ENCODE measurements at regions not wholly inside any gene's neighbourhood (a gene's known extent, or its start where the extent isn't known, plus 50 kb on each side); places are given as distances from the start of the nearest gene placed in this dataset.

GRCh38 chr3:187976365-187976900, 177.5 kb upstream of the LPP start:
- Histone ChIP-seq H4K91ac (ENCODE audit: insufficient read length, low read depth, low read length) (no peak overlapping the region), H3K23ac (ENCODE audit: insufficient read length, low read depth, low read length) (no peak overlapping the region), H2BK20ac (ENCODE audit: low read depth, low read length, poor library complexity, severe bottlenecking) (no peak overlapping the region), H3K4ac (ENCODE audit: low read depth, low read length) (no peak overlapping the region), H3T11ph (ENCODE audit: low read length) (no peak overlapping the region), H3K14ac (ENCODE audit: insufficient read depth, low read length) (no peak overlapping the region), H2BK12ac (ENCODE audit: insufficient read length, low read depth, low read length) (no peak overlapping the region), H3K79me2 (ENCODE audit: insufficient read depth, low read length) (no peaks in the 10 kb centered on the region), H2BK15ac (ENCODE audit: low read depth, low read length) (no peak overlapping the region), H2AK5ac (ENCODE audit: insufficient read length, low read length) (no peak overlapping the region), H3K56ac (ENCODE audit: insufficient read length, low read depth, low read length) (no peak overlapping the region), H3K23me2 (ENCODE audit: insufficient read length, low read depth, low read length, poor library complexity, severe bottlenecking) (no peaks in the 10 kb centered on the region), H3K27ac (ENCODE audit: insufficient read length, low read depth, low read length) (no peak overlapping the region), H3K18ac (ENCODE audit: insufficient read length, low read depth, low read length) (no peak overlapping the region), H2BK5ac (ENCODE audit: insufficient read length, low read length) (no peak overlapping the region), H3K9me3 (ENCODE audit: control insufficient read depth, low read depth, low read length) (no peaks in the 10 kb centered on the region), H4K8ac (replicated peaks; ENCODE audit: insufficient read length, low read depth, low read length) (no peak overlapping the region), H4K5ac (ENCODE audit: insufficient read length, low read depth, low read length) (no peak overlapping the region), H4K20me1 (ENCODE audit: control insufficient read depth, insufficient read depth, insufficient read length) (no peaks in the 10 kb centered on the region), H3K4me1 (ENCODE audit: insufficient read depth, low read length) (no peaks in the 10 kb centered on the region), H3K79me1 (ENCODE audit: insufficient read depth, low read depth, low read length, poor library complexity, severe bottlenecking) (no peaks in the 10 kb centered on the region), H3K4me2 (ENCODE audit: insufficient read depth, insufficient read length, low read length) (no peak overlapping the region), H3K27me3 (ENCODE audit: insufficient read depth, low read length) (no peaks in the 10 kb centered on the region), H3K9ac (ENCODE audit: extremely low read depth, insufficient read length, low read length) (no peak overlapping the region), H2AFZ (ENCODE audit: low read length) (no peak overlapping the region), H2BK120ac (ENCODE audit: low read depth, low read length, poor library complexity, severe bottlenecking) (no peak overlapping the region)
- Mint-ChIP-seq H3K27me3 (ENCODE audit: low read depth) (no peaks in the 10 kb centered on the region), H3K27ac (no peak overlapping the region), H3K4me1 (peaks cover 4% of the 10 kb centered on the region in 2 experiments; a peak in 3 of 4 replicates), H3K9me3 (peaks cover 5% of the 10 kb centered on the region in 2 experiments), H3K36me3 (ENCODE audit: insufficient read depth in 1 of 3, low read depth in 3 of 3) (peaks cover 3 to 10% (median 4%) of the 10 kb centered on the region in 3 experiments; a peak in 5 of 7 replicates), H3K4me3 (no peak overlapping the region)
- no peak for DNase-seq
- WGBS (ENCODE audit: extremely low coverage, insufficient read length, low lambda C conversion rate): no CpG with 5 or more reads among the region's 6 CpGs
- no peak for TF ChIP-seq CTCF (conservative IDR thresholded peaks at IDR 0.05)

All from H9 (cell line).